ENCODE measurements at regions not wholly inside any gene's neighbourhood (a gene's known extent, or its start where the extent isn't known, plus 50 kb on each side); places are given as distances from the start of the nearest gene placed in this dataset.

GRCh38 chr22:34960005-34960404 is 106.0 kb upstream of the ISX start:
- TF ChIP-seq EZH2 (IDR thresholded peaks at IDR 0.05; ENCODE audit: insufficient read depth, poor library complexity, severe bottlenecking), result no peak
- no peak for TF ChIP-seq EZH2phosphoT487 (IDR thresholded peaks at IDR 0.05; ENCODE audit: insufficient read depth, low read depth)

Data from GM23248 (cell line).